Neuronal stem cell (in vitro differentiated cells): ENCODE measurements at regions not wholly inside any gene's neighbourhood (a gene's known extent, or its start where the extent isn't known, plus 50 kb on each side); places are given as distances from the start of the nearest gene placed in this dataset.

Experiments used
- DNase-seq: peaks from one replicate; pipeline ENCODE4 v3.0.0-alpha.2; 2013; ENCODE audit warnings: low spot score
- H2AFZ ChIP-seq: one replicate; pipeline ENCODE4 v1.6.1; 2013; ENCODE audit warnings: mild to moderate bottlenecking, low read length, inconsistent platforms
- H2AK5ac ChIP-seq: 2 replicates; pipeline ENCODE4 v1.6.1; 2013; ENCODE audit warnings: low read depth, mild to moderate bottlenecking, inconsistent platforms, low read length, moderate library complexity, mixed read lengths
- H2BK120ac ChIP-seq: 2 replicates; pipeline ENCODE4 v1.6.1; 2013; ENCODE audit warnings: low read depth, mild to moderate bottlenecking, inconsistent platforms, low read length, moderate library complexity, mixed read lengths
- H2BK12ac ChIP-seq: one replicate; pipeline ENCODE4 v1.6.1; 2013; ENCODE audit warnings: low read length, inconsistent platforms
- H2BK15ac ChIP-seq: 2 replicates; pipeline ENCODE4 v1.6.1; 2013; ENCODE audit warnings: mild to moderate bottlenecking, low read length, inconsistent platforms, mixed read lengths
- H2BK5ac ChIP-seq: one replicate; pipeline ENCODE4 v1.6.1; 2013; ENCODE audit warnings: inconsistent platforms, mild to moderate bottlenecking, low read length, moderate library complexity
- H3K14ac ChIP-seq: one replicate; pipeline ENCODE4 v1.6.1; 2013; ENCODE audit warnings: low read length, inconsistent platforms
- H3K18ac ChIP-seq: 2 replicates; pipeline ENCODE4 v1.6.1; 2013; ENCODE audit warnings: low read length, inconsistent platforms
- H3K23ac ChIP-seq: 2 replicates; pipeline ENCODE4 v1.6.1; 2013; ENCODE audit warnings: low read depth, mild to moderate bottlenecking, mixed read lengths, low read length, inconsistent platforms; ENCODE audit not compliant: poor library complexity
- H3K27ac ChIP-seq: replicated peaks from 3 replicates; pipeline ENCODE4 v1.5.1; 2013; ENCODE audit warnings: low read length, inconsistent platforms
- H3K27me3 ChIP-seq, 3 experiments: 2 replicates each; pipeline ENCODE4 v1.6.1; 2013; ENCODE audit warnings: low read length in 3 of 3, mild to moderate bottlenecking in 2 of 3, inconsistent platforms in 1 of 3, low read depth in 1 of 3, mixed read lengths in 1 of 3, moderate library complexity in 1 of 3; ENCODE audit not compliant: control insufficient read depth in 3 of 3, insufficient read depth in 3 of 3
- H3K36me3 ChIP-seq, 2 donors: replicated peaks in 1 of 2; 2 replicates each; pipeline ENCODE4 v1.6.1; 2013; ENCODE audit warnings: low read length in 2 of 2; ENCODE audit not compliant: control insufficient read depth in 2 of 2, insufficient read depth in 2 of 2
- H3K4ac ChIP-seq: 2 replicates; pipeline ENCODE4 v1.6.1; 2013; ENCODE audit warnings: inconsistent platforms, mild to moderate bottlenecking, low read length, moderate library complexity
- H3K4me1 ChIP-seq, 2 donors: 1 replicate in 1 of 2; 2 replicates in 1 of 2; pipeline ENCODE4 v1.6.1; 2013; ENCODE audit warnings: low read length in 2 of 2, low read depth in 1 of 2; ENCODE audit not compliant: control insufficient read depth in 2 of 2, insufficient read depth in 1 of 2
- H3K4me2 ChIP-seq: one replicate; pipeline ENCODE4 v1.6.1; 2013; ENCODE audit warnings: mild to moderate bottlenecking, low read length, inconsistent platforms; ENCODE audit not compliant: insufficient read depth, poor library complexity, severe bottlenecking
- H3K4me3 ChIP-seq, 2 donors: 2 replicates each; pipeline ENCODE4 v1.5.1; 2013; ENCODE audit warnings: low read length in 2 of 2, mild to moderate bottlenecking in 2 of 2, inconsistent platforms in 1 of 2, moderate library complexity in 1 of 2
- H3K79me1 ChIP-seq: one replicate; pipeline ENCODE4 v1.6.1; 2013; ENCODE audit warnings: low read depth, mild to moderate bottlenecking, inconsistent platforms, low read length, moderate library complexity
- H3K9ac ChIP-seq: one replicate; pipeline ENCODE4 v1.6.1; 2013; ENCODE audit warnings: mild to moderate bottlenecking, low read depth, low read length, inconsistent platforms; ENCODE audit not compliant: poor library complexity
- H3K9me3 ChIP-seq, 2 donors: replicated peaks in 1 of 2; 2 replicates each; pipeline versions ENCODE3 to v1.6.1; 2013; ENCODE audit warnings: low read length in 2 of 2, mild to moderate bottlenecking in 2 of 2, inconsistent platforms in 1 of 2, low read depth in 1 of 2, mixed read lengths in 1 of 2, moderate library complexity in 1 of 2; ENCODE audit not compliant: control insufficient read depth in 2 of 2, insufficient read depth in 1 of 2
- H4K8ac ChIP-seq: one replicate; pipeline ENCODE4 v1.6.1; 2013; ENCODE audit warnings: low read depth, mild to moderate bottlenecking, inconsistent platforms, low read length, moderate library complexity
- H4K91ac ChIP-seq: one replicate; pipeline ENCODE4 v1.6.1; 2013; ENCODE audit warnings: low read length, low read depth, mild to moderate bottlenecking, inconsistent platforms; ENCODE audit not compliant: poor library complexity
- WGBS, 2 donors: extraction: QIAGEN DNeasy Blood & Tissue Kit; methylation state at CpG; one replicate each; pipeline ENCODE4 v1.1.7; 2013; ENCODE audit warnings: missing lambda C conversion rate in 2 of 2, mixed read lengths in 1 of 2; ENCODE audit not compliant: insufficient read length in 2 of 2, insufficient replicate concordance in 1 of 2; ENCODE audit errors: extremely low coverage in 2 of 2; 5-methylcytosine and 5-hydroxymethylcytosine counted together

- no peak overlapping the region for H2AK5ac ChIP-seq
- H3K27me3 ChIP-seq = no peaks in the 10 kb centered on the region
- H3K9me3 ChIP-seq = no peaks in the 10 kb centered on the region
- H4K8ac ChIP-seq = no peak overlapping the region
- H3K36me3 ChIP-seq = no peaks in the 10 kb centered on the region
- H2BK120ac ChIP-seq = no peak overlapping the region
- no CpG with 5 or more reads among the region's 15 CpGs for WGBS, 2 donors
- no peak overlapping the region for H3K4me2 ChIP-seq
- no peak overlapping the region for H3K27ac ChIP-seq
- no peak overlapping the region for H2BK12ac ChIP-seq
- H3K4me1 ChIP-seq = peaks cover 16 to 20% of the 10 kb centered on the region in 2 donors
- H2AFZ ChIP-seq = no peak overlapping the region
- peak overlapping the region; percentile 13 for H3K18ac ChIP-seq
- no peak overlapping the region for H2BK5ac ChIP-seq
- H3K4ac ChIP-seq = no peak overlapping the region
- no peak overlapping the region for H3K14ac ChIP-seq
- no peak overlapping the region for H3K23ac ChIP-seq
- DNase-seq = no peak
- no peak overlapping the region for H2BK15ac ChIP-seq
- H3K4me3 ChIP-seq = no peak overlapping the region
- H3K79me1 ChIP-seq = no peaks in the 10 kb centered on the region
- H3K9ac ChIP-seq = no peak overlapping the region
- H4K91ac ChIP-seq = no peak overlapping the region
Observed at GRCh38 chr20:48149902-48150301, 364.6 kb upstream of the SULF2 start.

- H3K4me1 ChIP-seq = peaks cover 15 to 16% of the 10 kb centered on the region in 2 donors
- no CpG with 5 or more reads among the region's 13 CpGs for WGBS, 2 donors
- no peak overlapping the region for H2BK5ac ChIP-seq
- H3K4me2 ChIP-seq = no peak overlapping the region
- H3K18ac ChIP-seq = peak overlapping the region; percentile 5
- no peak overlapping the region for H3K9ac ChIP-seq
- no peak overlapping the region for H3K27ac ChIP-seq
- no peak overlapping the region for H3K14ac ChIP-seq
- H2BK12ac ChIP-seq = no peak overlapping the region
- H2AK5ac ChIP-seq = no peak overlapping the region
- H2AFZ ChIP-seq = no peak overlapping the region
- H2BK15ac ChIP-seq = no peak overlapping the region
- H3K36me3 ChIP-seq = no peaks in the 10 kb centered on the region
- no peak for DNase-seq
- H4K8ac ChIP-seq = no peak overlapping the region
- H2BK120ac ChIP-seq = no peak overlapping the region
- no peak overlapping the region for H3K23ac ChIP-seq
- no peak overlapping the region for H3K4me3 ChIP-seq
- H3K9me3 ChIP-seq = no peaks in the 10 kb centered on the region
- no peaks in the 10 kb centered on the region for H3K27me3 ChIP-seq
- H3K79me1 ChIP-seq = no peaks in the 10 kb centered on the region
- H4K91ac ChIP-seq = no peak overlapping the region
- no peak overlapping the region for H3K4ac ChIP-seq
Observed at GRCh38 chr20:48148916-48149672, 363.8 kb upstream of the SULF2 start.

GRCh38 chr20:48148020-48148419 lies 362.7 kb upstream of the SULF2 start:
- Histone ChIP-seq H4K8ac (no peak overlapping the region), H2BK120ac (no peak overlapping the region), H4K91ac (no peak overlapping the region), H3K79me1 (no peaks in the 10 kb centered on the region), H3K27ac (no peak overlapping the region), H3K36me3 (no peaks in the 10 kb centered on the region), H3K4ac (no peak overlapping the region), H2BK15ac (no peak overlapping the region), H3K4me2 (no peak overlapping the region), H3K18ac (no peak overlapping the region), H2BK12ac (no peak overlapping the region), H2BK5ac (no peak overlapping the region), H3K4me3 (no peak overlapping the region), H3K23ac (no peak overlapping the region), H3K27me3 (no peaks in the 10 kb centered on the region), H3K9me3 (no peaks in the 10 kb centered on the region), H2AK5ac (no peak overlapping the region), H3K4me1 (peaks cover 13 to 18% of the 10 kb centered on the region in 2 donors), H3K9ac (no peak overlapping the region), H3K14ac (no peak overlapping the region), H2AFZ (no peak overlapping the region)
- DNase-seq = no peak
- no CpG with 5 or more reads among the region's 3 CpGs for WGBS, 2 donors

- Histone ChIP-seq H3K27me3 (no peaks in the 10 kb centered on the region), H2BK5ac (no peak overlapping the region), H3K9ac (no peak overlapping the region), H2BK15ac (peak overlapping the region; percentile 41), H3K23ac (no peak overlapping the region), H2BK12ac (no peak overlapping the region), H4K8ac (no peak overlapping the region), H3K4ac (no peak overlapping the region), H3K27ac (no peak overlapping the region), H3K79me1 (no peaks in the 10 kb centered on the region), H3K4me3 (no peak overlapping the region), H2AFZ (no peak overlapping the region), H2BK120ac (no peak overlapping the region), H3K18ac (peak overlapping the region; percentile 66), H4K91ac (no peak overlapping the region), H3K9me3 (no peaks in the 10 kb centered on the region), H3K4me1 (peaks cover 19 to 21% of the 10 kb centered on the region in 2 donors), H3K14ac (no peak overlapping the region), H3K4me2 (no peak overlapping the region), H2AK5ac (no peak overlapping the region), H3K36me3 (no peaks in the 10 kb centered on the region)
- DNase-seq = no peak
- no CpG with 5 or more reads among the region's 10 CpGs for WGBS, 2 donors
Observed at GRCh38 chr20:48147311-48147710, 362.0 kb upstream of the SULF2 start.
